GM18951 (cell line): ENCODE measurements at regions not wholly inside any gene's neighbourhood (a gene's known extent, or its start where the extent isn't known, plus 50 kb on each side); places are given as distances from the start of the nearest gene placed in this dataset.

Experiments used
- POLR2A ChIP-seq: IDR thresholded peaks from 4 replicates; pipeline ENCODE4 v1.6.1; 2011; ENCODE audit warnings: mild to moderate bottlenecking; ENCODE audit not compliant: insufficient read length, insufficient read depth; ENCODE audit errors: extremely low read depth
- in situ Hi-C: fragments of 300-500 bp; cut with MboI; formaldehyde crosslinking; loops from one replicate; pipeline ENCODE4 v1.12.0; 2022; ENCODE audit warnings: low sequenced_read_pairs, mixed read lengths, inconsistent platforms; ENCODE audit not compliant: unreplicated experiment

GRCh38 chr11:21625982-21626381 is 566.9 kb upstream of the ANO5 start:
- in situ Hi-C loops = no loop called here
- no peak for TF ChIP-seq POLR2A

GRCh38 chr11:21628641-21629040 is 564.2 kb upstream of the ANO5 start:
- in situ Hi-C loops = no loop called here
- no peak for TF ChIP-seq POLR2A

DNA sequence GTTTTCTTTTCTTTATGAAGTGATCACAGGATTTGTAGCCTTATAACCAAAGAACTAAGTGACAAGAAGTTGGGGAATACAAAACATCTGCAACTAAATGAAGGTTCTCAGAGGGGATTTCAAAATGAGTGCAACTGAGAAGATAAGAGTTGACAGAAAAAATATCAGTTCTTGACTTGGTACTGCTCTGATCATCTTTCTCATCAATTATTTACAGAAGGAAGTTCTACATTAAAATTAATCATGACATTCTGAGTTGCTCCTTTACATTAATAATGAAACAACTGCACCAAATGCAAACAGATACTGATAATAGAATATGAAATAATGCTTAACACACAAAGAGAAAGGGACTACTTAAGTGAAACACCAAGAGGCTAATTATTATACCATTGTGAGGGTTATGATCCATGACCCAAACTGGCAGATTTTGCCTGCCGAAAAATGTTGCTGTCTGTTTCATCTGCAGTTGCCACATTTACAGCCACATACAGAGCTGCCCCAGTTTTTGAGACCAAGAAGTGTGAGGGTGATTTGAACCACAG is 561.9 kb upstream of the ANO5 start:
- in situ Hi-C loops = no loop called here
- no peak for TF ChIP-seq POLR2A

GRCh38 chr11:21631991-21632390 is 560.9 kb upstream of the ANO5 start:
- no peak for TF ChIP-seq POLR2A
- in situ Hi-C loops = no loop called here

- TF ChIP-seq POLR2A = no peak
- in situ Hi-C loops = no loop called here
Measured at GRCh38 chr11:21634491-21634890, 558.4 kb upstream of the ANO5 start.

GRCh38 chr11:21634956-21635355 is 557.9 kb upstream of the ANO5 start:
- no peak for TF ChIP-seq POLR2A
- in situ Hi-C loops = no loop called here

GRCh38 chr11:21635394-21636145 is 557.3 kb upstream of the ANO5 start:
- TF ChIP-seq POLR2A = no peak
- in situ Hi-C loops = no loop called here

DNA sequence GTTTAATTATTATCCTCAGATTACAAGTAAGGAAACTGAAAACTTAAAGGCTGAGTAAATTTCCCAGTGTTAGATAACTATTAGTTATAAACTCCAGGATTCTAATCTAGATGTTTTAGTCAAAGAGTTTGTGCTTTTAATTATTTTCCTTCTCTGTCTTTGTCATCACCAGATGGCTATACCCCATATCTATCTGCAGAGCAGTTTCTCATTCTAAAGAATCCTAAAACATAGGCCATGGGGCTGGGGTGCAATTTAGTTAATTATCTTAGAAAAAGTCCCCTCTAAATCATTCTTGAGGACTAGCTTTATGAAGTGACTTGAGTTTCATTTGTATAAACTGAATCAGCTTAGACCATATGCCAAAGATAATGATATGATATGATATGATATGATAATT is 556.3 kb upstream of the ANO5 start:
- in situ Hi-C loops = no loop called here
- no peak for TF ChIP-seq POLR2A

DNA sequence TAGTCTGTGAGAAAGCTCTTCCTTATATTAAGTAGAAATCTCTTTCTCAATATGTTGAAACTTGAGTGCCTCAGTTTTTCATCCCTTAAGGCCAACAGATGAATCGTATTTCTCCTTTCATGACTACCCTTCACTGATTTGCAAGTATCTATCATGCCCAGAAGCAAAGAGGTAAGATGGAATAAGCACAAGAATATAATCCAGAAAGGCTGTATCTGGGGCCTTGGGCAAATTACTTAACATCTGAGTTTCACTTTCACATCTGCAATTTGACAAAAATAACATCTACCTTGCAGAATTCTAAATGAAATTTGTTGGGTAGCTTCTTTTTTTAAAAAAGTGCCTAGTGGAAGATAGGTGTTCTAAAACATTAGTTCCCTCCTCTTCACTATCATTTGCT is 552.4 kb upstream of the ANO5 start:
- no peak for TF ChIP-seq POLR2A
- in situ Hi-C loops = no loop called here

- TF ChIP-seq POLR2A = no peak
- in situ Hi-C loops = no loop called here
Measured at GRCh38 chr11:21641869-21642268, 551.0 kb upstream of the ANO5 start.

DNA sequence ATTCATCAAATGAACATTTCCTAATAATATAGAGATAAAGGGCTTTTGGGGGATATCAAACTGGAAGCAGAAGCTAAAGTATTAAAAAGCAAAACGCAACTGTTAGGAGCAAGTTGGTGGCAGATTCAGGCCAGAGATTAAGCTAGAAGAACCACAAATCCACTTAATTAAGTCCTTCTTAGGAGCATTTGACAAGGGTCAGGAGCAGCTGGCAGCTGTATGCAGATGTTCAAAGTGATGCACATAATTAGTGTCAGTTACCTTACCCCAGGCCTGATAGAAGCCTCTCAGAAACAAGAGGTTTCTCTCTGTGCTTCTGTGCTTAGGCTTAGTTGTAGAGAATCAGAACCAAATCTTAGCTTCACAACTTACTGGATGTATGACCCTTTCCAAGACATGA is 546.5 kb upstream of the ANO5 start:
- TF ChIP-seq POLR2A = no peak
- in situ Hi-C loops = no loop called here

DNA sequence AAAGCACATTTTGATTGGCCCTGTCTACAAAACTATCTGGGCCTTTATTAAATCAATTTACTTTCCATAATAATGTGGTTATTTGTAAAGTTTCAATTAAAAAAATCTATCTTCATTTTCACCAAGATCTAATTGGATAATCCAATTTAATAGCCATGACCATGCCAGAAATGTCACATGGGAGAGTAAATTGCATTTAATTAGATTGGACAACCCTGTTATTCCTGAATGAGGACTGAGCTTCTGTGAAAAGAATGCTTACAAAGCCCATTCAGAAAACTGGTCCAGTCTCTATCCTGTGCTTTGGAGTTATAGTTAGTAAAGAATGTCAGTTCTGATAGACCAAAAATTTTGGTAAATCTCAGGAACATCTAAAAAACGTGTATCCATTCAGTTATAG is 541.9 kb upstream of the ANO5 start:
- in situ Hi-C loops = no loop called here
- TF ChIP-seq POLR2A = no peak

DNA sequence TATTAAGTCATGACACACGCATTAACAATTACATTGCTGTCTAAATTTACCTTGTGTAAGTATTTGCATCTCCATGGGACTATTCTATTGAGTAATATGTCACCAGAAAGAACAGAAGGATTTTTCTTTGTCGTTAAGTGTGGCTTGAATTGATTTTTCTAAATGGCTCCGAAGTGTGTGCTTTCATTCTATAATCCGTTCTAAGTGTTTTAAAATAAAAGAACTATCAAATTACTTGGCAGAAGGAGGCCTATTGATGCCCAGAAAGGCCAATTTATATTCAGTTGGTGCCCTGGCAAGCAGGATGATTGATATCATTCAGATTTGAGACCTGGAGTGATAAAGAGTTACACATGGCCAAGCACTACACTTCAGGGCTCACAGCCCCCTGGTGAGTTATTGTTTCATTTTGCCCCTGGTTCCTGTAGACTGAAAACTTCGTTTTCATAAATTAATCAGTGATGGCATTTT is 538.9 kb upstream of the ANO5 start:
- TF ChIP-seq POLR2A = no peak
- in situ Hi-C loops = no loop called here

DNA sequence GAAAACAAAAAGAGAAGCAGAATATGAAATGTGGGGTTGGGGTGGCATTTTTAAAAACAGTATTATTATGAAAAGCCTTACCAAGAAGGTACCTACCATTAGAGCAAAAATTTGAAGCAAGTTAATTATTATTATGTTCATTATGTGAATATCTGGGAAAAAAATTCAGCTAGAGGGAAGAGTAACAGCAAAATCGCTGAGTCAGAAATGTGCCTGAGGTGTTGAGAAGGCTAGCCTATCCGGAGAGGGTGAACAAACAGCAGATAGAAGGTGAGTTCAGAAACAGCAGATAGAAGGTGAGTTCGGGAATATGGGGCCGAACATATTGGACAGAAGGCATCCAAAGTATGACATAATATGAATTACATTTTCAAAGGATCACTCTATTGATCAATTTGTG is 536.8 kb upstream of the ANO5 start:
- in situ Hi-C loops = no loop called here
- no peak for TF ChIP-seq POLR2A
